Keratinocyte (primary cell): ENCODE measurements at regions not wholly inside any gene's neighbourhood (a gene's known extent, or its start where the extent isn't known, plus 50 kb on each side); places are given as distances from the start of the nearest gene placed in this dataset.

Experiments used
- DNase-seq: peaks from one replicate; pipeline ENCODE4 v3.0.0-alpha.2; 2011; ENCODE audit warnings: low read depth, missing footprints, low spot score
- FAIRE-seq: peaks from 2 replicates; lab custom pipeline; 2011; peaks lifted over from hg19 to GRCh38; lab: Jason Lieb, UNC
- H2AFZ ChIP-seq: 2 replicates; pipeline ENCODE4 v1.6.0; 2012; ENCODE audit warnings: low read length, control low read depth, inconsistent platforms; ENCODE audit not compliant: control insufficient read depth
- H3K27ac ChIP-seq: 2 replicates; pipeline ENCODE4 v1.5.1; 2011; ENCODE audit warnings: low read length; ENCODE audit not compliant: control insufficient read depth, insufficient read depth
- H3K27me3 ChIP-seq: 3 replicates; pipeline ENCODE4 v1.6.0; 2011; ENCODE audit warnings: low read length; ENCODE audit not compliant: control insufficient read depth, insufficient read depth; ENCODE audit errors: extremely low read depth
- H3K36me3 ChIP-seq, 2 experiments: 2 replicates in 1 of 2; 3 replicates in 1 of 2; pipeline ENCODE4 v1.5.1; 2011; ENCODE audit warnings: low read length in 2 of 2, mild to moderate bottlenecking in 1 of 2; ENCODE audit not compliant: control insufficient read depth in 2 of 2, insufficient read depth in 2 of 2; ENCODE audit errors: extremely low read depth in 1 of 2
- H3K4me1 ChIP-seq: 3 replicates; pipeline ENCODE4 v1.5.1; 2011; ENCODE audit warnings: low read length; ENCODE audit not compliant: control insufficient read depth, insufficient read depth; ENCODE audit errors: extremely low read depth
- H3K4me2 ChIP-seq: 3 replicates; pipeline ENCODE4 v1.6.0; 2011; ENCODE audit warnings: low read depth, low read length; ENCODE audit not compliant: control insufficient read depth, insufficient read depth; ENCODE audit errors: extremely low read depth
- H3K4me3 ChIP-seq, 3 experiments: fragments of 200-600 bp in 1 of 3; sonication (generic) in 1 of 3; 2 replicates in 2 of 3; 3 replicates in 1 of 3; pipeline ENCODE4 v1.5.1; 2011 to 2016; ENCODE audit warnings: low read length in 3 of 3, mild to moderate bottlenecking in 3 of 3, control low read depth in 2 of 3, inconsistent platforms in 1 of 3, low read depth in 1 of 3, mixed read lengths in 1 of 3, mixed run types in 1 of 3, moderate library complexity in 1 of 3; ENCODE audit not compliant: control insufficient read depth in 2 of 3, insufficient read depth in 2 of 3; ENCODE audit errors: extremely low read depth in 1 of 3
- H3K79me2 ChIP-seq: 2 replicates; pipeline ENCODE4 v1.6.0; 2012; ENCODE audit warnings: low read length; ENCODE audit not compliant: control insufficient read depth, insufficient read depth
- H3K9ac ChIP-seq: 3 replicates; pipeline ENCODE4 v1.6.0; 2011; ENCODE audit warnings: low read length; ENCODE audit not compliant: control insufficient read depth, insufficient read depth; ENCODE audit errors: extremely low read depth
- H3K9me1 ChIP-seq: 3 replicates; pipeline ENCODE4 v1.6.0; 2011; ENCODE audit warnings: low read length; ENCODE audit not compliant: control insufficient read depth, insufficient read depth; ENCODE audit errors: extremely low read depth
- H3K9me3 ChIP-seq: 2 replicates; pipeline ENCODE4 v1.5.1; 2012; ENCODE audit warnings: low read depth, low read length; ENCODE audit not compliant: control insufficient read depth
- H4K20me1 ChIP-seq: 3 replicates; pipeline ENCODE4 v1.6.0; 2011; ENCODE audit warnings: low read length; ENCODE audit not compliant: control insufficient read depth, insufficient read depth; ENCODE audit errors: extremely low read depth
- EZH2 ChIP-seq: IDR thresholded peaks from one replicate; pipeline ENCODE4 v1.6.1; 2012; ENCODE audit warnings: inconsistent platforms, mild to moderate bottlenecking, low read length, moderate library complexity
- dilution Hi-C: fragments of 300-500 bp; cut with MboI; formaldehyde crosslinking; loops from one replicate; pipeline ENCODE4 v1.7.0; 2020; ENCODE audit warnings: low sequenced_read_pairs; ENCODE audit not compliant: extremely low pct_ligation_motif_present
- TF ChIP-seq, protein P1 (sequence below), 3 experiments: IDR thresholded peaks in 1 of 3; conservative IDR thresholded peaks in 1 of 3; optimal IDR thresholded peaks in 1 of 3; 2 replicates in 2 of 3; 3 replicates in 1 of 3; pipeline versions ENCODE3 to v1.5.1; 2011; ENCODE audit warnings: low read length in 3 of 3, mild to moderate bottlenecking in 3 of 3, moderate library complexity in 2 of 3, control low read depth in 1 of 3, inconsistent platforms in 1 of 3; ENCODE audit not compliant: insufficient read depth in 2 of 3; ENCODE audit errors: extremely low read depth in 1 of 3

DNA sequence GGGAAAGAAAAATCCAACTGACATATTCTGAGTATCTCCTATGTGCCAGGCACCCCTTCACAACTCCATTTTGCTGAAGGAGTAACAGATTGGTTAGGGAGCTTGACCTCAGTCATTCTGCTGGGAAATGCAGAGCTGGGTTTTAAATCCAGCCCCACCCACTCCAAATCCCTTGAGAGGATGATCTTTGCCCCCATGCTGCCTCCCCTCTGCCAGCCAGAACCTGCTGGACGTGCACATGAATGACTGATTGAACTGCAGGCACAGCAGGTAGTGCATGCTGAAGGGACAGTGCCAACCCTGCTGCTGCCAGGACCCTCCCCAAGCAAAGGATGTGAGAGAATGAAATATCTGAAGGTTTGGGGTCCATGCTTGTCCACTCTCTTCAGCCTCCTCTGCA is 340.9 kb downstream of the BUD13 start:
- Histone ChIP-seq H3K27ac (no peak overlapping the region), H4K20me1 (no peaks in the 10 kb centered on the region), H3K9me3 (no peaks in the 10 kb centered on the region), H3K9me1 (no peaks in the 10 kb centered on the region), H3K27me3 (peaks cover 17% of the 10 kb centered on the region), H3K36me3 (no peaks in the 10 kb centered on the region), H3K4me1 (no peaks in the 10 kb centered on the region), H3K4me2 (no peak overlapping the region), H2AFZ (no peak overlapping the region), H3K79me2 (no peaks in the 10 kb centered on the region), H3K4me3 (no peak overlapping the region), H3K9ac (no peak overlapping the region)
- no peak for FAIRE-seq
- no peak for DNase-seq
- dilution Hi-C loops: no loop called here
- TF ChIP-seq, protein P1, sequence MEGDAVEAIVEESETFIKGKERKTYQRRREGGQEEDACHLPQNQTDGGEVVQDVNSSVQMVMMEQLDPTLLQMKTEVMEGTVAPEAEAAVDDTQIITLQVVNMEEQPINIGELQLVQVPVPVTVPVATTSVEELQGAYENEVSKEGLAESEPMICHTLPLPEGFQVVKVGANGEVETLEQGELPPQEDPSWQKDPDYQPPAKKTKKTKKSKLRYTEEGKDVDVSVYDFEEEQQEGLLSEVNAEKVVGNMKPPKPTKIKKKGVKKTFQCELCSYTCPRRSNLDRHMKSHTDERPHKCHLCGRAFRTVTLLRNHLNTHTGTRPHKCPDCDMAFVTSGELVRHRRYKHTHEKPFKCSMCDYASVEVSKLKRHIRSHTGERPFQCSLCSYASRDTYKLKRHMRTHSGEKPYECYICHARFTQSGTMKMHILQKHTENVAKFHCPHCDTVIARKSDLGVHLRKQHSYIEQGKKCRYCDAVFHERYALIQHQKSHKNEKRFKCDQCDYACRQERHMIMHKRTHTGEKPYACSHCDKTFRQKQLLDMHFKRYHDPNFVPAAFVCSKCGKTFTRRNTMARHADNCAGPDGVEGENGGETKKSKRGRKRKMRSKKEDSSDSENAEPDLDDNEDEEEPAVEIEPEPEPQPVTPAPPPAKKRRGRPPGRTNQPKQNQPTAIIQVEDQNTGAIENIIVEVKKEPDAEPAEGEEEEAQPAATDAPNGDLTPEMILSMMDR (optimal IDR thresholded peaks at IDR 0.05 in 1 of 3, IDR thresholded peaks at IDR 0.05 in 1 of 3, conservative IDR thresholded peaks at IDR 0.05 in 1 of 3; ENCODE audit: extremely low read depth in 1 of 3, insufficient read depth in 2 of 3, low read length in 3 of 3): no peak
- TF ChIP-seq EZH2: no peak

DNA sequence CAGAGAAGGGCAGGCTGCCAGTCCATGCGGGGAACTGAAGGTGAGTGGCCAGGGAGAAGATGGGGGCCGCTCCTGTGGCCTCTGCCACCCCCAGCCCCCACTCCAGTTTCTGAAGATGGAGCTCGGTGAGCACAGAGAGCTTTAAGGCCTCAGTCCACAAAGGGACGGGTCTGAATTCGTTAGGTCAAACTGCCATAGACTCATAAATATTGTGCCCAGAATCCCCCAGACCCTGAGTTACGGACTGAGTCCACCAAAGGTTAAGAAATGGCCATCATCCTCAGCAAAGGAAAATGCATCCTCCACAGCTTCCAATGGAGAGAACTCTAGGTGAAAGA is 344.2 kb downstream of the BUD13 start:
- Histone ChIP-seq H3K9me3 (no peaks in the 10 kb centered on the region), H3K9me1 (no peaks in the 10 kb centered on the region), H3K27me3 (peaks cover 8% of the 10 kb centered on the region), H3K4me3 (no peak overlapping the region), H3K27ac (no peak overlapping the region), H3K4me2 (no peak overlapping the region), H3K79me2 (no peaks in the 10 kb centered on the region), H4K20me1 (no peaks in the 10 kb centered on the region), H3K36me3 (no peaks in the 10 kb centered on the region), H3K4me1 (no peaks in the 10 kb centered on the region), H2AFZ (no peak overlapping the region), H3K9ac (no peak overlapping the region)
- no peak for DNase-seq
- no peak for TF ChIP-seq EZH2
- TF ChIP-seq, protein P1 (optimal IDR thresholded peaks at IDR 0.05 in 1 of 3, IDR thresholded peaks at IDR 0.05 in 1 of 3, conservative IDR thresholded peaks at IDR 0.05 in 1 of 3; ENCODE audit: extremely low read depth in 1 of 3, insufficient read depth in 2 of 3, low read length in 3 of 3): no peak
- FAIRE-seq: no peak
- dilution Hi-C loops: no loop called here
